Neural cell (in vitro differentiated cells): ENCODE measurements at regions not wholly inside any gene's neighbourhood (a gene's known extent, or its start where the extent isn't known, plus 50 kb on each side); places are given as distances from the start of the nearest gene placed in this dataset.
"Not testable (repeated sequence)": the region's sequence is repeated elsewhere in the genome, so short reads cannot be mapped to it uniquely, and the experiment has no call there.

Experiments
- H2AFZ ChIP-seq: fragments of 200-600, 300-800 bp; sonication (generic), shearing (Covaris generic); 2 replicates; pipeline ENCODE4 v1.6.0; 2014; ENCODE audit warnings: low read depth, mild to moderate bottlenecking, antibody characterized with exemption, low read length, moderate library complexity
- H3F3A ChIP-seq: fragments of 200-600 bp; shearing (Covaris generic); 2 replicates; pipeline ENCODE4 v1.6.1; 2016; ENCODE audit warnings: mild to moderate bottlenecking, moderate library complexity, mixed read lengths, antibody characterized with exemption, low read length; ENCODE audit not compliant: insufficient read depth, poor library complexity, severe bottlenecking
- H3K27ac ChIP-seq: fragments of 200-600, 300-800 bp; sonication (generic), shearing (Covaris generic); 2 replicates; pipeline ENCODE4 v1.5.1; 2014; ENCODE audit warnings: mild to moderate bottlenecking, low read length, moderate library complexity
- H3K27me3 ChIP-seq: fragments of 300-800, 200-600 bp; sonication (generic), shearing (Covaris generic); 2 replicates; pipeline ENCODE4 v1.6.0; 2014; ENCODE audit warnings: mild to moderate bottlenecking, low read depth, low read length, moderate library complexity; ENCODE audit not compliant: insufficient read depth
- H3K36me3 ChIP-seq: fragments of 300-800, 200-600 bp; sonication (generic), shearing (Covaris generic); 2 replicates; pipeline ENCODE4 v1.5.1; 2014; ENCODE audit warnings: mild to moderate bottlenecking, antibody characterized with exemption, low read length, moderate library complexity; ENCODE audit not compliant: insufficient read depth
- H3K4me2 ChIP-seq: fragments of 300-800, 200-600 bp; sonication (generic), shearing (Covaris generic); 2 replicates; pipeline ENCODE4 v1.6.0; 2014; ENCODE audit warnings: mild to moderate bottlenecking, low read length
- H3K4me3 ChIP-seq: fragments of 300-800, 200-600 bp; sonication (generic), shearing (Covaris generic); 2 replicates; pipeline ENCODE4 v1.5.1; 2014; ENCODE audit warnings: mild to moderate bottlenecking, low read length, moderate library complexity
- H3K79me2 ChIP-seq: fragments of 200-600 bp; shearing (Covaris generic); replicated peaks from 2 replicates; pipeline ENCODE4 v1.6.0; 2014; ENCODE audit warnings: mild to moderate bottlenecking, low read length, moderate library complexity; ENCODE audit not compliant: insufficient read depth
- H3K9ac ChIP-seq: fragments of 300-800, 200-600 bp; sonication (generic), shearing (Covaris generic); 2 replicates; pipeline ENCODE4 v1.6.1; 2016; ENCODE audit warnings: mild to moderate bottlenecking, low read length, mixed read lengths
- H3K9me2 ChIP-seq: fragments of 200-600 bp; shearing (Covaris generic); 2 replicates; pipeline ENCODE4 v1.6.1; 2016; ENCODE audit warnings: mild to moderate bottlenecking, low read length, mixed read lengths; ENCODE audit not compliant: insufficient read depth
- H3K9me3 ChIP-seq: fragments of 200-600, 300-800 bp; sonication (generic), shearing (Covaris generic); 2 replicates; pipeline ENCODE4 v1.6.1; 2016; ENCODE audit warnings: mild to moderate bottlenecking, mixed run types, low read length, moderate library complexity, mixed read lengths
- H4K20me1 ChIP-seq: fragments of 200-600 bp; shearing (Covaris generic); 2 replicates; pipeline ENCODE4 v1.6.1; 2016; ENCODE audit warnings: mild to moderate bottlenecking, mixed run types; ENCODE audit not compliant: insufficient read depth
- CTCF ChIP-seq: fragments of 450-650 bp; IDR thresholded peaks from 2 replicates; pipeline ENCODE4 v1.5.1; 2014; ENCODE audit warnings: antibody characterized with exemption, mild to moderate bottlenecking, moderate library complexity; ENCODE audit not compliant: poor library complexity, severe bottlenecking
- EP300 ChIP-seq: fragments of 450-650 bp; conservative IDR thresholded peaks from 2 replicates; pipeline ENCODE4 v1.6.1; 2014; ENCODE audit warnings: antibody characterized with exemption, mild to moderate bottlenecking, moderate library complexity; ENCODE audit not compliant: poor library complexity, severe bottlenecking
- EZH2 ChIP-seq: fragments of 200-600, 300-800 bp; shearing (Covaris generic), sonication (generic); IDR thresholded peaks from 2 replicates; pipeline ENCODE4 v1.6.1; 2014; ENCODE audit warnings: antibody characterized with exemption, low read length, borderline replicate concordance, mild to moderate bottlenecking; ENCODE audit not compliant: insufficient read depth, poor library complexity, severe bottlenecking
- MXI1 ChIP-seq: fragments of 450-650 bp; conservative IDR thresholded peaks from 2 replicates; pipeline ENCODE4 v1.6.1; 2014; ENCODE audit warnings: antibody characterized with exemption, mild to moderate bottlenecking; ENCODE audit not compliant: poor library complexity, severe bottlenecking
- POLR2AphosphoS5 ChIP-seq: IDR thresholded peaks from 2 replicates; pipeline ENCODE4 v1.6.1; 2012
- RAD21 ChIP-seq: fragments of 450-650 bp; conservative IDR thresholded peaks from 2 replicates; pipeline ENCODE4 v1.6.1; 2014; ENCODE audit warnings: antibody characterized with exemption, mild to moderate bottlenecking, moderate library complexity
- REST ChIP-seq: IDR thresholded peaks from 2 replicates; pipeline ENCODE4 v1.6.1; 2012; ENCODE audit warnings: borderline replicate concordance
- SMC3 ChIP-seq: fragments of 450-650 bp; conservative IDR thresholded peaks from 2 replicates; pipeline ENCODE4 v1.6.1; 2014; ENCODE audit warnings: antibody characterized with exemption, mild to moderate bottlenecking, moderate library complexity; ENCODE audit not compliant: poor library complexity
- TAF1 ChIP-seq: IDR thresholded peaks from 2 replicates; pipeline ENCODE4 v1.6.1; 2012; ENCODE audit warnings: low read depth

GRCh38 chr3:23136054-23136453 lies 67.1 kb upstream of the UBE2E2 start (continued):
- TF ChIP-seq CTCF (no peak), RAD21 (no peak)

GRCh38 chr3:23144051-23144450 lies 59.1 kb upstream of the UBE2E2 start:
- not testable (repeated sequence) for H3K4me3 ChIP-seq, H3K27ac ChIP-seq

GRCh38 chr3:23146163-23146562 lies 57.0 kb upstream of the UBE2E2 start:
- H3K27me3 ChIP-seq: no peaks in the 10 kb centered on the region
- no peaks in the 10 kb centered on the region for H3F3A ChIP-seq
- no peaks in the 10 kb centered on the region for H3K79me2 ChIP-seq
- TF ChIP-seq POLR2AphosphoS5: no peak
- TF ChIP-seq CTCF: no peak
- no peaks in the 10 kb centered on the region for H3K36me3 ChIP-seq
- no peak overlapping the region for H2AFZ ChIP-seq
- H3K9ac ChIP-seq: no peak overlapping the region
- H3K4me3 ChIP-seq: no peak overlapping the region
- no peaks in the 10 kb centered on the region for H4K20me1 ChIP-seq
- H3K27ac ChIP-seq: no peak overlapping the region
- H3K4me2 ChIP-seq: no peak overlapping the region
- H3K9me2 ChIP-seq: no peaks in the 10 kb centered on the region
- H3K9me3 ChIP-seq: no peaks in the 10 kb centered on the region

More at GRCh38 chr3:23144051-23144450, 59.1 kb upstream of the UBE2E2 start:
- not testable (repeated sequence) for H3K9me2 ChIP-seq, H4K20me1 ChIP-seq, H3K27me3 ChIP-seq, H3K4me2 ChIP-seq, H3K36me3 ChIP-seq, H3K9ac ChIP-seq, H3K79me2 ChIP-seq, H2AFZ ChIP-seq, H3K9me3 ChIP-seq, H3F3A ChIP-seq

DNA sequence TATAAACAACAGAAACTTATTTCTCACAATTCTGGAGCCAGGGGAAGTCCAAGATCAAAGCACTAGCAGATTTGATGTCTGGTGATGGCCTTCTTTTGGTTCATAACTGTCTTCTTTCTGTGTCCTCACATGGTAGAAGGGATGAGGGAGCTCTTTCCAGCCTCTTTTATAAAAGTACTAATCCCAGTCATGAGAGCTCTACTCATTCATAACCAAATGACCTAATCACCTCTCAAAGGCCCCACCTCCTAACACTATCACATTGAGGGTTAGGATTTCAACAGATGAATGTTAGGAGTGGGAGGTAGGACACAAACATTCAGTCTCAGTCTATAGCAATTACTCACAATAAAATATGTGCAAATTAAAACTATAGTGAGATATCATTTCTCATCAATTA lies 50.1 kb upstream of the UBE2E2 start:
- no peak overlapping the region for H3K27ac ChIP-seq
- no peak for TF ChIP-seq POLR2AphosphoS5
- TF ChIP-seq EP300: no peak
- TF ChIP-seq EZH2: no peak
- no peak for TF ChIP-seq CTCF
- no peak for TF ChIP-seq TAF1
- no peak for TF ChIP-seq MXI1
- TF ChIP-seq RAD21: no peak
- no peak for TF ChIP-seq SMC3
- no peak for TF ChIP-seq REST
- no peak overlapping the region for H3K4me3 ChIP-seq
- no peak overlapping the region for H3K4me2 ChIP-seq
- H2AFZ ChIP-seq: no peak overlapping the region
- H3K27me3 ChIP-seq: no peaks in the 10 kb centered on the region
- H3K9me2 ChIP-seq: no peaks in the 10 kb centered on the region
- no peaks in the 10 kb centered on the region for H3F3A ChIP-seq
- H3K79me2 ChIP-seq: no peaks in the 10 kb centered on the region
- no peaks in the 10 kb centered on the region for H3K9me3 ChIP-seq
- H4K20me1 ChIP-seq: no peaks in the 10 kb centered on the region
- H3K9ac ChIP-seq: no peak overlapping the region
- H3K36me3 ChIP-seq: no peaks in the 10 kb centered on the region
